SK-N-SH (cell line): ENCODE measurements at regions not wholly inside any gene's neighbourhood (a gene's known extent, or its start where the extent isn't known, plus 50 kb on each side); places are given as distances from the start of the nearest gene placed in this dataset.

Experiments used
- CTCF ChIA-PET: fragments of 300-600, 350-600 bp; formaldehyde crosslinking; extraction: SDS; loops from one replicate; lab custom pipeline; 2021; lab: Yijun Ruan, JAX
- POLR2A ChIA-PET: fragments of 350-600 bp; sonication (Branson Sonifier 250); formaldehyde crosslinking; extraction: SDS; loops from one replicate; lab custom pipeline; 2020; ENCODE audit warnings: antibody characterized with exemption, inconsistent platforms; lab: Yijun Ruan, JAX
- DNase-seq: peaks from one replicate; pipeline ENCODE4 v3.0.0; 2012
- H2AFZ ChIP-seq: fragments of 200-600 bp; sonication (generic); 2 replicates; pipeline ENCODE4 v1.8.1; 2016; ENCODE audit warnings: antibody characterized with exemption, mild to moderate bottlenecking, low read depth
- H3F3A ChIP-seq: fragments of 200-600 bp; sonication (generic); replicated peaks from 2 replicates; pipeline ENCODE3; 2016; ENCODE audit warnings: antibody characterized with exemption, mild to moderate bottlenecking; ENCODE audit not compliant: insufficient read depth
- H3K27ac ChIP-seq, 2 experiments: fragments of 200-500 bp in 1 of 2; fragments of 200-600 bp in 1 of 2; sonication (Bioruptor generic) in 1 of 2; sonication (generic), shearing (Covaris generic) in 1 of 2; 2 replicates each; pipeline versions ENCODE4 v1.5.1 to v1.6.1; 2014 to 2016; ENCODE audit warnings: low read depth in 2 of 2, inconsistent platforms in 1 of 2, low read length in 1 of 2, mild to moderate bottlenecking in 1 of 2, mixed read lengths in 1 of 2
- H3K27me3 ChIP-seq: fragments of 200-600 bp; sonication (generic), shearing (Covaris generic); 2 replicates; pipeline ENCODE4 v1.6.1; 2016; ENCODE audit warnings: mixed run types; ENCODE audit not compliant: insufficient read depth
- H3K36me3 ChIP-seq, 2 experiments: fragments of 200-500 bp in 1 of 2; fragments of 200-600 bp in 1 of 2; sonication (Bioruptor generic) in 1 of 2; sonication (generic) in 1 of 2; replicated peaks in 1 of 2; 2 replicates each; pipeline versions ENCODE3 to v1.5.1; 2014 to 2016; ENCODE audit warnings: low read length in 1 of 2, mild to moderate bottlenecking in 1 of 2; ENCODE audit not compliant: insufficient read depth in 2 of 2, control insufficient read depth in 1 of 2
- H3K4me1 ChIP-seq, 2 experiments: fragments of 200-500 bp in 1 of 2; fragments of 200-600 bp in 1 of 2; sonication (Bioruptor generic) in 1 of 2; sonication (generic), shearing (Covaris generic) in 1 of 2; 2 replicates each; pipeline versions ENCODE4 v1.5.1 to v1.6.1; 2014 to 2016; ENCODE audit warnings: low read depth in 1 of 2, low read length in 1 of 2, mixed run types in 1 of 2; ENCODE audit not compliant: insufficient read depth in 2 of 2, control insufficient read depth in 1 of 2
- H3K4me2 ChIP-seq: fragments of 200-600 bp; sonication (generic), shearing (Covaris generic); 2 replicates; pipeline ENCODE4 v1.6.1; 2017; ENCODE audit warnings: mixed run types
- H3K4me3 ChIP-seq, 2 experiments: fragments of 200-500 bp in 1 of 2; fragments of 200-600 bp in 1 of 2; sonication (Bioruptor generic) in 1 of 2; sonication (generic), shearing (Covaris generic) in 1 of 2; 2 replicates each; pipeline versions ENCODE4 v1.5.1 to v1.8.1; 2014 to 2016; ENCODE audit warnings: low read depth in 2 of 2, inconsistent platforms in 1 of 2, low read length in 1 of 2, mild to moderate bottlenecking in 1 of 2, mixed read lengths in 1 of 2, moderate library complexity in 1 of 2
- H3K79me2 ChIP-seq: fragments of 200-600 bp; sonication (generic); 2 replicates; pipeline ENCODE4 v1.8.1; 2017; ENCODE audit warnings: mild to moderate bottlenecking; ENCODE audit not compliant: insufficient read depth
- H3K9ac ChIP-seq: fragments of 200-600 bp; sonication (generic); 2 replicates; pipeline ENCODE4 v1.6.1; 2017; ENCODE audit warnings: mixed run types
- H3K9me2 ChIP-seq: fragments of 200-600 bp; sonication (generic); 2 replicates; pipeline ENCODE4 v1.6.1; 2017; ENCODE audit warnings: mixed run types
- H3K9me3 ChIP-seq: fragments of 200-600 bp; sonication (generic); 2 replicates; pipeline ENCODE4 v1.6.1; 2017; ENCODE audit warnings: mixed run types, mild to moderate bottlenecking, moderate library complexity
- H4K20me1 ChIP-seq: fragments of 200-600 bp; sonication (generic); 2 replicates; pipeline ENCODE4 v1.6.1; 2017; ENCODE audit warnings: mild to moderate bottlenecking, mixed run types; ENCODE audit not compliant: insufficient read depth
- CHD2 ChIP-seq: fragments of 150-350 bp; IDR thresholded peaks from 2 replicates; pipeline ENCODE4 v1.6.1; 2018; ENCODE audit warnings: low read length; ENCODE audit not compliant: partially characterized antibody
- CTCF ChIP-seq: fragments of 200-600 bp; sonication (generic); IDR thresholded peaks from 2 replicates; pipeline ENCODE4 v1.6.1; 2017; ENCODE audit warnings: antibody characterized with exemption, mild to moderate bottlenecking, moderate library complexity
- EP300 ChIP-seq, 2 experiments: IDR thresholded peaks; 2 replicates each; pipeline versions ENCODE4 v1.4.0 to v1.6.1; 2012; ENCODE audit warnings: borderline replicate concordance in 1 of 2, low read depth in 1 of 2, low read length in 1 of 2
- EZH2phosphoT487 ChIP-seq: fragments of 200-600 bp; sonication (generic); IDR thresholded peaks from 2 replicates; pipeline ENCODE4 v1.6.1; 2017; ENCODE audit warnings: low read depth, mixed run types, mild to moderate bottlenecking, antibody characterized with exemption, moderate library complexity, borderline replicate concordance
- FOXJ3 ChIP-seq: sonication (generic); formaldehyde crosslinking; IDR thresholded peaks from 2 replicates; pipeline ENCODE4 v1.5.1; 2020; ENCODE audit warnings: mild to moderate bottlenecking, missing genetic modification reagents
- GABPA ChIP-seq: IDR thresholded peaks from 2 replicates; pipeline ENCODE4 v1.4.0; 2012; ENCODE audit warnings: low read depth, mild to moderate bottlenecking
- GATA2 ChIP-seq: sonication (generic); formaldehyde crosslinking; IDR thresholded peaks from 2 replicates; pipeline ENCODE4 v1.5.0; 2020; ENCODE audit warnings: mild to moderate bottlenecking, missing genetic modification reagents
- MXI1 ChIP-seq: IDR thresholded peaks from 2 replicates; pipeline ENCODE4 v1.6.1; 2012; ENCODE audit warnings: mild to moderate bottlenecking, low read depth, low read length, improper control_type of control experiment
- NRF1 ChIP-seq: IDR thresholded peaks from 2 replicates; pipeline ENCODE4 v1.6.1; 2012; ENCODE audit warnings: low read depth, mild to moderate bottlenecking, low read length
- PBX3 ChIP-seq: IDR thresholded peaks from 2 replicates; pipeline ENCODE4; 2012
- RAD21 ChIP-seq: IDR thresholded peaks from 2 replicates; pipeline ENCODE4 v1.6.1; 2012; ENCODE audit warnings: mild to moderate bottlenecking, low read length
- SIN3A ChIP-seq: IDR thresholded peaks from 2 replicates; pipeline ENCODE4 v1.6.1; 2012; ENCODE audit warnings: low read depth, mild to moderate bottlenecking, low read length, moderate library complexity, borderline replicate concordance
- SMC3 ChIP-seq: IDR thresholded peaks from 2 replicates; pipeline ENCODE4 v1.6.1; 2012; ENCODE audit warnings: low read depth, low read length, improper control_type of control experiment
- TAF1 ChIP-seq: IDR thresholded peaks from 2 replicates; pipeline ENCODE4 v1.6.1; 2012; ENCODE audit warnings: low read depth, mild to moderate bottlenecking, low read length, moderate library complexity, borderline replicate concordance
- TCF12 ChIP-seq: IDR thresholded peaks from 2 replicates; pipeline ENCODE4 v1.4.0; 2012
- TEAD4 ChIP-seq: IDR thresholded peaks from 2 replicates; pipeline ENCODE4 v1.4.0; 2012; ENCODE audit warnings: mild to moderate bottlenecking, borderline replicate concordance; ENCODE audit not compliant: insufficient read depth
- YY1 ChIP-seq: IDR thresholded peaks from 2 replicates; pipeline ENCODE4 v1.4.0; 2012; ENCODE audit warnings: low read depth, mild to moderate bottlenecking
- ZBTB33 ChIP-seq: IDR thresholded peaks from 2 replicates; pipeline ENCODE4 v1.4.0; 2012; ENCODE audit warnings: low read depth, borderline replicate concordance
- WGBS: methylation state at CpG from one replicate; pipeline ENCODE4 v1.1.6; 2017; ENCODE audit warnings: low lambda C conversion rate; 5-methylcytosine and 5-hydroxymethylcytosine counted together

- POLR2A ChIA-PET, result no interaction called here
- Histone ChIP-seq H3F3A (peaks cover 5% of the 10 kb centered on the region), H3K27ac (peak overlapping the region in 1 of 2 experiments; percentile 50; a peak in 2 of 4 replicates), H4K20me1 (no peaks in the 10 kb centered on the region), H3K4me1 (no peaks in the 10 kb centered on the region; a peak in 1 of 4 replicates), H3K36me3 (no peaks in the 10 kb centered on the region), H3K27me3 (no peaks in the 10 kb centered on the region), H3K4me2 (no peak overlapping the region), H3K9me3 (no peaks in the 10 kb centered on the region), H2AFZ (no peak overlapping the region), H3K79me2 (no peaks in the 10 kb centered on the region), H3K9me2 (no peaks in the 10 kb centered on the region), H3K4me3 (no peak overlapping the region), H3K9ac (no peak overlapping the region)
- no peak for TF ChIP-seq NRF1
- no peak for TF ChIP-seq CHD2
- no peak for TF ChIP-seq GABPA
- TF ChIP-seq FOXJ3 (CRISPR knock-in tag), result no peak
- TF ChIP-seq EP300 (IDR thresholded peaks at IDR 0.05; ENCODE audit: borderline replicate concordance in 1 of 2, low read depth in 1 of 2, low read length in 1 of 2), result no peak
- TF ChIP-seq TCF12, result peak; percentile 36; the same call in 1 of the 2 replicates
- TF ChIP-seq MXI1, result no peak
- TF ChIP-seq TEAD4, result 0 out of 2 replicates have a peak, but pooled peaks have one; percentile 30
- no peak for TF ChIP-seq SMC3
- TF ChIP-seq GATA2, result no peak
- TF ChIP-seq EZH2phosphoT487, result no peak
- no peak for TF ChIP-seq RAD21
- no peak for TF ChIP-seq ZBTB33
- peak; percentile 7; the same call in 1 of the 2 replicates for TF ChIP-seq PBX3
- TF ChIP-seq SIN3A, result no peak
- peak; percentile 18; the same call in 1 of the 2 replicates for TF ChIP-seq CTCF
- TF ChIP-seq YY1, result no peak
- TF ChIP-seq TAF1, result no peak
- WGBS, result 13% methylated on average over 2 of the region's 2 CpGs
- DNase-seq, result no peak
- CTCF ChIA-PET, result no interaction called here
Measured at GRCh38 chr6:144912474-144912873, 627.3 kb downstream of the UTRN start.
